ENCODE measurements at regions not wholly inside any gene's neighbourhood (a gene's known extent, or its start where the extent isn't known, plus 50 kb on each side); places are given as distances from the start of the nearest gene placed in this dataset.
"Not testable (repeated sequence)": the region's sequence is repeated elsewhere in the genome, so short reads cannot be mapped to it uniquely, and the experiment has no call there.

GRCh38 chr1:96222701-96223100 lies 498.9 kb upstream of the PTBP2 start:
- no peaks in the 10 kb centered on the region for H3K27me3 ChIP-seq (ENCODE audit: insufficient read depth, low read length)
- H3K36me3 ChIP-seq (ENCODE audit: insufficient read depth, low read depth, low read length) = no peaks in the 10 kb centered on the region
- no peaks in the 10 kb centered on the region for H3K4me1 ChIP-seq (ENCODE audit: insufficient read depth, low read length)
- H3K9ac ChIP-seq (ENCODE audit: low read depth, low read length) = no peak overlapping the region
- no peaks in the 10 kb centered on the region for H3K9me3 ChIP-seq (ENCODE audit: insufficient read depth, low read depth, low read length)
- H3K27ac ChIP-seq (ENCODE audit: low read length) = no peak overlapping the region
- H3K4me3 ChIP-seq (ENCODE audit: low read length) = no peak overlapping the region

DNA sequence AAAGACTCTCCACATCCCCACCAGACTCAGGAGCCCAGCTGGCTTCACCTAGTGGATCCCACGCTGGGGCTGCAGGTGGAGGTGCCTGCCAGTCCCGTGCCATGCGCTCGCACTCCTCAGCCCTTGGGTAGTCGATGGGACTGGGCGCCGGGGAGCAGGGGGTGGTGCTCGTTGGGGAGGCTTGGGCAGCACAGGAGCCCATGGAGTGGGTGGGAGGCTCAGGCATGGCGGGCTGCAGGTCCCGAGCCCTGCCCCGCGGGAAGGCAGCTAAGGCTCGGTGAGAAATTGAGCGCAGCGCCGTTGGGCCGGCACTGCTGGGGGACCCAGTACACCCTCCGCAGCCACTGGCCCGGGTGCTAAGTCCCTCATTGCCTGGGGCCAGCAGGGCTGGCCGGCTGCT lies 497.4 kb upstream of the PTBP2 start:
- not testable (repeated sequence) for H3K27me3 ChIP-seq (ENCODE audit: insufficient read depth, low read length); H3K9ac ChIP-seq (ENCODE audit: low read depth, low read length)

DNA sequence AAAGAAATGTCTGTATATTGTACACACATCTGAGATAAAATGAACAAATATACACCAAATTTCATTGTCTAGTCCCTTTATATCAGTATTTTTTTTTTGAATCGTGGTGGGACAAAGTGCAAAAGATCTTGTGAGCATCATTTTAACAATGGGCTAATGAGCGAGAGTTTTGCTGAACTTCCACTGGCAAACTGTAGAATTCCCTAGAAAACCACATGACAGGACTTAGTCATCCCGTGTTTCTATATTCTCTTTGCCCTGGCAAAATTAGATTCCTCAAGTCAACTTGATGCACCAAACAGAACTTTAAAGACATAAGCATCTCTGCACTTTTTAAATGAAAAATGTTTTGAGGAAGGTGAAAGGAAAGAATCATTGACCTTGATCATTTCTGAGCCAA lies 488.2 kb upstream of the PTBP2 start:
- Histone ChIP-seq H3K27me3 (ENCODE audit: insufficient read depth, low read length) (no peaks in the 10 kb centered on the region), H3K9me3 (ENCODE audit: insufficient read depth, low read depth, low read length) (no peaks in the 10 kb centered on the region), H3K4me1 (ENCODE audit: insufficient read depth, low read length) (no peaks in the 10 kb centered on the region), H3K36me3 (ENCODE audit: insufficient read depth, low read depth, low read length) (no peaks in the 10 kb centered on the region), H3K4me3 (ENCODE audit: low read length) (no peak overlapping the region), H3K27ac (ENCODE audit: low read length) (no peak overlapping the region), H3K9ac (ENCODE audit: low read depth, low read length) (no peak overlapping the region)

More for the DNA sequence above, 497.4 kb upstream of the PTBP2 start:
- H3K9me3 ChIP-seq (ENCODE audit: insufficient read depth, low read depth, low read length); H3K4me1 ChIP-seq (ENCODE audit: insufficient read depth, low read length); H3K4me3 ChIP-seq (ENCODE audit: low read length); H3K36me3 ChIP-seq (ENCODE audit: insufficient read depth, low read depth, low read length); H3K27ac ChIP-seq (ENCODE audit: low read length): not testable (repeated sequence)

- no peak overlapping the region for H3K9ac ChIP-seq (ENCODE audit: low read depth, low read length)
- H3K4me1 ChIP-seq (ENCODE audit: insufficient read depth, low read length) = no peaks in the 10 kb centered on the region
- no peak overlapping the region for H3K27ac ChIP-seq (ENCODE audit: low read length)
- H3K9me3 ChIP-seq (ENCODE audit: insufficient read depth, low read depth, low read length) = no peaks in the 10 kb centered on the region
- H3K27me3 ChIP-seq (ENCODE audit: insufficient read depth, low read length) = no peaks in the 10 kb centered on the region
- no peak overlapping the region for H3K4me3 ChIP-seq (ENCODE audit: low read length)
- no peaks in the 10 kb centered on the region for H3K36me3 ChIP-seq (ENCODE audit: insufficient read depth, low read depth, low read length)
Observed at GRCh38 chr1:96234299-96234698, 487.3 kb upstream of the PTBP2 start.

GRCh38 chr1:96236156-96236739 lies 485.3 kb upstream of the PTBP2 start:
- H3K9me3 ChIP-seq (ENCODE audit: insufficient read depth, low read depth, low read length) = no peaks in the 10 kb centered on the region
- H3K4me3 ChIP-seq (ENCODE audit: low read length) = no peak overlapping the region
- no peak overlapping the region for H3K27ac ChIP-seq (ENCODE audit: low read length)
- no peak overlapping the region for H3K9ac ChIP-seq (ENCODE audit: low read depth, low read length)
- no peaks in the 10 kb centered on the region for H3K27me3 ChIP-seq (ENCODE audit: insufficient read depth, low read length)
- H3K4me1 ChIP-seq (ENCODE audit: insufficient read depth, low read length) = no peaks in the 10 kb centered on the region
- H3K36me3 ChIP-seq (ENCODE audit: insufficient read depth, low read depth, low read length) = no peaks in the 10 kb centered on the region

DNA sequence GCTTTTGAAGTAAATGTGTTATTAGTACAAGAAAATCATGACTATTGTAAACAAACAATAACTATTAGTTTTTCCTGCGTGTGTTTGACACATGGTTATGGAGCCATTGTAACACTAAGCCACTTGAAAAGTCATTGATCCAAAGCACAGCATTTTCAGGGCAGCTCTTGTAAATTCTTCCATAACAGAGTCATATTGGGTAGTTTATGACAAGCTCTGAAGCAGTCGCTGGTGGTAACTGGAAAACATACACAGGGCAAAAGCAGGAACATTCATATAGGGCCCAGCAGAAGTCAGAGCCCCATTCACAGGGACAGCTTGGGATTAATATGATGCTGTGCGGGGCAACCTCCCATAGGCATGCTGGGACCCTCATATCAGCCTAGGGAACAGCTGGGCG lies 483.2 kb upstream of the PTBP2 start:
- Histone ChIP-seq H3K9ac (ENCODE audit: low read depth, low read length) (no peak overlapping the region), H3K36me3 (ENCODE audit: insufficient read depth, low read depth, low read length) (no peaks in the 10 kb centered on the region), H3K27ac (ENCODE audit: low read length) (no peak overlapping the region), H3K9me3 (ENCODE audit: insufficient read depth, low read depth, low read length) (no peaks in the 10 kb centered on the region), H3K4me1 (ENCODE audit: insufficient read depth, low read length) (no peaks in the 10 kb centered on the region), H3K4me3 (ENCODE audit: low read length) (no peak overlapping the region), H3K27me3 (ENCODE audit: insufficient read depth, low read length) (no peaks in the 10 kb centered on the region)

- Histone ChIP-seq H3K9ac (ENCODE audit: low read depth, low read length) (no peak overlapping the region), H3K4me1 (ENCODE audit: insufficient read depth, low read length) (no peaks in the 10 kb centered on the region), H3K4me3 (ENCODE audit: low read length) (no peak overlapping the region), H3K27ac (ENCODE audit: low read length) (no peak overlapping the region), H3K9me3 (ENCODE audit: insufficient read depth, low read depth, low read length) (no peaks in the 10 kb centered on the region), H3K27me3 (ENCODE audit: insufficient read depth, low read length) (no peaks in the 10 kb centered on the region), H3K36me3 (ENCODE audit: insufficient read depth, low read depth, low read length) (no peaks in the 10 kb centered on the region)
Observed at GRCh38 chr1:96240438-96240837, 481.1 kb upstream of the PTBP2 start.

GRCh38 chr1:96253246-96254035 lies 468.1 kb upstream of the PTBP2 start:
- Histone ChIP-seq H3K36me3 (ENCODE audit: insufficient read depth, low read depth, low read length) (no peaks in the 10 kb centered on the region), H3K27me3 (ENCODE audit: insufficient read depth, low read length) (no peaks in the 10 kb centered on the region), H3K9ac (ENCODE audit: low read depth, low read length) (no peak overlapping the region), H3K27ac (ENCODE audit: low read length) (no peak overlapping the region), H3K9me3 (ENCODE audit: insufficient read depth, low read depth, low read length) (no peaks in the 10 kb centered on the region), H3K4me1 (ENCODE audit: insufficient read depth, low read length) (no peaks in the 10 kb centered on the region), H3K4me3 (ENCODE audit: low read length) (no peak overlapping the region)

DNA sequence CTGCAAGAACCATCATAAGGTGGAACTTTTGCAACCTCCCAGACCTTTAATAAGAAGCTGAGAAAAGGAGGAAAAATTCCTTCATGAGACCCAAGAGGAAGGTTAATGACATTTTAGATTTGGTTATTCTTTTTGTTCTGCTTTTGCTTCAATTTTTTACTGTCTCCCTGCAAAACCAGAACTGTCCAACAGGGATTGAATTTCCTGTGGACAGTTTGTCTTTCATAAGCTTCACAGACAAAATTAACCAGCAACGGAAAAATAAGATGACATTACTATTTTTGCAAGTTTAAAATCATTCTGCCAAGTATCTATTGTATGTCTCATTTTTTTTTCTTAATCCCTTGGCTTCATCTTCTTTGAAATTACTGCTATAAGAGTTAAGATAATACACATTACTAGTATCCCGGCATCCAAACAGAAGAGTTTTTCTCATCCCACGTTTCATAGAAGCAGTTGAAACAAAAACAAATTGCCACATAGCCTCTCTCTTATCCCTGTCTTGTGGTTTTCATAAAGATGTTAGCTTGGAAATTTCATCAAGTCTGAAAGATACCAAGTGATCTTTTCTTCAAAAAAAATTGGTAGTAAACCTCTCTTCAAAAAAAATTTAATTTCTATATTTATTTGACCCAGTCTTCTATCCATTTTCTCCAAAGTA lies 465.3 kb upstream of the PTBP2 start:
- Histone ChIP-seq H3K27me3 (ENCODE audit: insufficient read depth, low read length) (no peaks in the 10 kb centered on the region), H3K9me3 (ENCODE audit: insufficient read depth, low read depth, low read length) (no peaks in the 10 kb centered on the region), H3K36me3 (ENCODE audit: insufficient read depth, low read depth, low read length) (no peaks in the 10 kb centered on the region), H3K9ac (ENCODE audit: low read depth, low read length) (no peak overlapping the region), H3K4me3 (ENCODE audit: low read length) (no peak overlapping the region), H3K27ac (ENCODE audit: low read length) (no peak overlapping the region), H3K4me1 (ENCODE audit: insufficient read depth, low read length) (no peaks in the 10 kb centered on the region)

DNA sequence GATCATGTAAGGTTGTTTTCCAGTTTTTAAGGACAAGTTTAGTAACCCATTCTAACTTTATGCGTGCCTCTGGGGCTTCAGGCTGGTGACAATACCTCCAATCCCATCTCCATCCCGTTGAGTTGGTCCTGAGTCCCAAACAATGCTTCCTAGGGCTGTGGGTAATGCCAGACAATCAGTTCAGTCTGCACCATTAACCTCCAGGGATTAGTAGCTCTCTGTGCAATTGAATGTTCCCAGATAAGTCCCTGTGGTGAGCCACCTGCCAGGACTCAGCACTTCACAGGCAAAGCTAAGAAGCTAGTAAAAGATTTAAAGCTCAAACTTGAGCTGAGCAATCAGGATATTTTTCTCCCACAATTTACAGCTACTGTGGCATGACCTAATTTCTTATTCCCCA lies 462.2 kb upstream of the PTBP2 start:
- H3K36me3 ChIP-seq (ENCODE audit: insufficient read depth, low read depth, low read length) = no peaks in the 10 kb centered on the region
- no peak overlapping the region for H3K4me3 ChIP-seq (ENCODE audit: low read length)
- H3K9ac ChIP-seq (ENCODE audit: low read depth, low read length) = no peak overlapping the region
- no peaks in the 10 kb centered on the region for H3K4me1 ChIP-seq (ENCODE audit: insufficient read depth, low read length)
- H3K9me3 ChIP-seq (ENCODE audit: insufficient read depth, low read depth, low read length) = no peaks in the 10 kb centered on the region
- H3K27ac ChIP-seq (ENCODE audit: low read length) = no peak overlapping the region
- H3K27me3 ChIP-seq (ENCODE audit: insufficient read depth, low read length) = no peaks in the 10 kb centered on the region

- H3K36me3 ChIP-seq (ENCODE audit: insufficient read depth, low read depth, low read length) = no peaks in the 10 kb centered on the region
- no peak overlapping the region for H3K27ac ChIP-seq (ENCODE audit: low read length)
- H3K9me3 ChIP-seq (ENCODE audit: insufficient read depth, low read depth, low read length) = peaks cover 11% of the 10 kb centered on the region
- no peaks in the 10 kb centered on the region for H3K27me3 ChIP-seq (ENCODE audit: insufficient read depth, low read length)
- no peak overlapping the region for H3K9ac ChIP-seq (ENCODE audit: low read depth, low read length)
- H3K4me1 ChIP-seq (ENCODE audit: insufficient read depth, low read length) = peaks cover 7% of the 10 kb centered on the region; the same call in 1 of the 2 replicates
- 0 out of 2 replicates have a peak overlapping the region, but pooled peaks have one; percentile 8 for H3K4me3 ChIP-seq (ENCODE audit: low read length)
Observed at GRCh38 chr1:96281491-96281890, 440.1 kb upstream of the PTBP2 start.

DNA sequence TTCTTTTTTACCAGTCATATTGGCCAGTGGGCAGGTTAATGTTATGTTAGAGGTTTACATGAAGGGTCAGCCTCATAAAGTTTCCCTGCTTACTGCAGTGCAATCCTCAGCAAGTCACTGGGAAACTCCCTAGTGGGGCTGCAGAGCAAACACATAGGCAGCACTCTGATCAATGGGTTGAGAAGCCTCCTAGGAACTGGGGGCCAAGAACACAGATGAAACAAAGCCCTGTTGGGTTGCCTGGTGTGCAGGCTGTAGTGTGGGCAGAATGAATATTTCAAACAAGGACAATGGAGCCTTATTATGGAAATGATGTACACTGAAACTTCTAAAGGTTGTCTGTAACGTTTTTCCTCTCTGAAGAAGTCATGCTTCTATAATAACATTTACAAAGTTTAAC lies 431.6 kb upstream of the PTBP2 start:
- H3K9me3 ChIP-seq (ENCODE audit: insufficient read depth, low read depth, low read length) = peaks cover 4% of the 10 kb centered on the region
- no peak overlapping the region for H3K9ac ChIP-seq (ENCODE audit: low read depth, low read length)
- no peak overlapping the region for H3K4me3 ChIP-seq (ENCODE audit: low read length)

More for the DNA sequence above, 431.6 kb upstream of the PTBP2 start:
- H3K4me1 ChIP-seq (ENCODE audit: insufficient read depth, low read length) = no peaks in the 10 kb centered on the region; the same call in 1 of the 2 replicates
- no peak overlapping the region for H3K27ac ChIP-seq (ENCODE audit: low read length)
- no peaks in the 10 kb centered on the region for H3K27me3 ChIP-seq (ENCODE audit: insufficient read depth, low read length)
- H3K36me3 ChIP-seq (ENCODE audit: insufficient read depth, low read depth, low read length) = no peaks in the 10 kb centered on the region
